ENCODE measurements at regions not wholly inside any gene's neighbourhood (a gene's known extent, or its start where the extent isn't known, plus 50 kb on each side); places are given as distances from the start of the nearest gene placed in this dataset.
"Not testable (repeated sequence)": the region's sequence is repeated elsewhere in the genome, so short reads cannot be mapped to it uniquely, and the experiment has no call there.

DNA sequence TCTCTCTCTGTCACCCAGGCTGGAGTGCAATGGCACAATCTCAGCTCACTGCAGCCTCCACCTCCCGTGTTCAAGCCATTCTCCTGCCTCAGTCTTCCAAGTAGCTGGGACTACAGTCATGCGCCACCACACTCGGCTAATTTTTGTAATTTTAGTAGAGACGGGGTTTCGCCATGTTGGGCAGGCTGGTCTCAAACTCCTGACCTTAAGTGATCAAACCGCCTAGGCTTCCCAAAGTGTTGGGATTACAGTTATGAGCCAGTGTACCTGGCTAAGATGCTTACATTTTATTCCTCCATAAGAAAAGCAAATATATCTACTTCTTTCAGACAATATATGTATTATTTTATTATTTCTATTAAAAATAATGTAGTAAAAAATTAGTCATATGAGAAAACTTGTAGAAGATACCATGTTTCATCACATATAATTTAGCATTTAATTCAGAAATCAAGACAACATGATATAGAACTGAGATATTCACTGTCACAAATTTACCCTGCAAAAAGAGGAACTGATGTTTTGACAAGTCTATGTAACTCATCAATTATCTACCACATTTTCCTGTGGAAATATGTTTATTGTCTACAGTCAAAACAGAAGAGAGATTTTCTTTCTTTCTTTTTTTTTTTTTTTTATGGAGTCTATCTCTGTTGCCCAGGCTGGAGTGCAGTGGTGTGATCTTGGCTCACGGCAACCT, 105.1 kb downstream of the ZNF486 start:
- peak in 1 of 2 donors; percentile 64 for ATAC-seq (ENCODE audit: low read depth in 2 of 2)
- H3K4me1 Mint-ChIP-seq = peaks cover 22 to 34% (median 24%) of the 10 kb centered on the region in 3 donors
- H3K4me3 Mint-ChIP-seq = peak overlapping the region in 6 of 8 donors; percentile 34 to 73 (median 62)
- not testable (repeated sequence) for H3K36me3 Mint-ChIP-seq, H3K9me3 Mint-ChIP-seq, DNase-seq, H3K27ac Mint-ChIP-seq, H3K27me3 Mint-ChIP-seq

- Mint-ChIP-seq H3K36me3 (no peaks in the 10 kb centered on the region), H3K4me1 (peaks cover 22 to 34% (median 22%) of the 10 kb centered on the region in 3 donors), H3K27ac (peak overlapping the region in 1 of 6 donors; percentile 79), H3K27me3 (no peaks in the 10 kb centered on the region), H3K9me3 (peaks cover 0 to 2% (median 0%) of the 10 kb centered on the region in 7 donors), H3K4me3 (peak overlapping the region in 7 of 8 donors; percentile 34 to 73 (median 59))
- ATAC-seq (ENCODE audit: low read depth in 2 of 2) = peak in 1 of 2 donors; percentile 22
- no peak for DNase-seq
These were observed 104.4 kb downstream of the ZNF486 start for GRCh38 chr19:20271215-20271926.

- Mint-ChIP-seq H3K4me3 (no peak overlapping the region), H3K4me1 (peaks cover 16 to 30% (median 18%) of the 10 kb centered on the region in 3 donors), H3K27me3 (no peaks in the 10 kb centered on the region), H3K9me3 (peaks cover 0 to 3% (median 0%) of the 10 kb centered on the region in 7 donors), H3K27ac (no peak overlapping the region), H3K36me3 (no peaks in the 10 kb centered on the region)
- ATAC-seq (ENCODE audit: low read depth in 2 of 2) = no peak
- DNase-seq = no peak
These were observed 102.4 kb downstream of the ZNF486 start for GRCh38 chr19:20269461-20269860.

DNA sequence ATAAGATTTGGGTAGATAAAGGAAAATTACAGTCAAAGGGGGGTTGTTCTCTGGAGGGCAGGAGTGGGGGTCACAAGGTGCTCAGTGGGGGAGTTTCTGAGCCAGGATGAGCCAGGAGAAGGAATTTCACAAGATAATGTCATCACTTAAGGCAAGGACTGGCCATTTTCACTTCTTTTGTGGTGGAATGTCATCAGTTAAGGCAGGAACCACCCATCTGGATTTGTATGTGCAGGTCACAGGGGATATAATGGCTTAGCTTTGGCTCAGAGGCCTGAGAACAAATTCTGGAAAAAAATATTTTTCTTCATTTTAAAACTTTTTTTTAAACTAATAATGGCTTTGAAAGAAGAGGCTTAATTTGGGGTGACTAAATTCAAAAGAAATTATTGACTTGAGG, 94.5 kb downstream of the ZNF486 start:
- not testable (repeated sequence) for H3K4me1 Mint-ChIP-seq; ATAC-seq (ENCODE audit: low read depth in 2 of 2)
- peaks cover 0 to 17% (median 14%) of the 10 kb centered on the region in 3 donors for H3K27me3 Mint-ChIP-seq

GRCh38 chr19:20260738-20261137, 93.7 kb downstream of the ZNF486 start:
- ATAC-seq (ENCODE audit: low read depth in 2 of 2); H3K4me1 Mint-ChIP-seq: not testable (repeated sequence)

More for the DNA sequence above, 94.5 kb downstream of the ZNF486 start:
- H3K36me3 Mint-ChIP-seq, H3K27ac Mint-ChIP-seq, DNase-seq, H3K4me3 Mint-ChIP-seq: not testable (repeated sequence)
- H3K9me3 Mint-ChIP-seq = peaks cover 0 to 10% (median 3%) of the 10 kb centered on the region in 7 donors

DNA sequence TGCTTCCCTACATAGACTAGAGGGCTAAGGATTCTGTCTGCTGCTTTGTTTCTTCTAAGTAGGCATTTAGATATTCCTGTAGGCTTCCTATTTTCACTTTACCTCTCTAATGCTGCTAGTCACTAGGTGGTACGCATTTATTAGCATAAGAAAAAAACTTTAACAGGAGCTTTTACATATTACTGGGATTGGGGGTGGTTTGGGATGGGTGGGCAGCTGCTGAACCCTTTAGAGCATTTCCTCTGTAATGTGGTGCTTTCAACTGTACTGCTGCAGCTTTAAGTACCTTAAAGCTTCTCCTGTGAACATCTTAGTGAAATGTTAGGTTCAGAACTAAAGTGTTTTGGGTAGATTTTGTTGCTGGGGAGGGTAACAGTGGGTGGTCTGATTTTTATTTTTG, 92.6 kb downstream of the ZNF486 start:
- ATAC-seq (ENCODE audit: low read depth in 2 of 2) = no peak
- no peaks in the 10 kb centered on the region for H3K36me3 Mint-ChIP-seq
- no peak overlapping the region for H3K27ac Mint-ChIP-seq
- H3K4me3 Mint-ChIP-seq = no peak overlapping the region
- peaks cover 0 to 12% (median 0%) of the 10 kb centered on the region in 7 donors for H3K9me3 Mint-ChIP-seq
- DNase-seq = no peak
- H3K4me1 Mint-ChIP-seq = peaks cover 0 to 8% (median 2%) of the 10 kb centered on the region in 3 donors
- H3K27me3 Mint-ChIP-seq = peaks cover 0 to 17% (median 14%) of the 10 kb centered on the region in 3 donors

More at GRCh38 chr19:20260738-20261137, 93.7 kb downstream of the ZNF486 start:
- DNase-seq, H3K27ac Mint-ChIP-seq, H3K4me3 Mint-ChIP-seq, H3K36me3 Mint-ChIP-seq: not testable (repeated sequence)
- Mint-ChIP-seq H3K9me3 (peaks cover 0 to 12% (median 3%) of the 10 kb centered on the region in 7 donors), H3K27me3 (peaks cover 0 to 17% (median 14%) of the 10 kb centered on the region in 3 donors)

- Mint-ChIP-seq H3K27ac (no peak overlapping the region), H3K4me3 (no peak overlapping the region), H3K9me3 (peaks cover 0 to 14% (median 0%) of the 10 kb centered on the region in 7 donors), H3K36me3 (no peaks in the 10 kb centered on the region), H3K27me3 (peaks cover 0 to 17% (median 11%) of the 10 kb centered on the region in 3 donors), H3K4me1 (peaks cover 0 to 8% (median 2%) of the 10 kb centered on the region in 3 donors)
- ATAC-seq (ENCODE audit: low read depth in 2 of 2) (no peak), DNase-seq (no peak)
These were observed 89.6 kb downstream of the ZNF486 start for GRCh38 chr19:20256606-20257005.

- peaks cover 0 to under 1% (median 0%) of the 10 kb centered on the region in 3 donors for H3K4me1 Mint-ChIP-seq
- DNase-seq (no peak), ATAC-seq (ENCODE audit: low read depth in 2 of 2) (no peak)
- no peak overlapping the region for H3K4me3 Mint-ChIP-seq
- H3K27me3 Mint-ChIP-seq = peaks cover 0 to 7% (median 0%) of the 10 kb centered on the region in 3 donors
- peaks cover 0 to 12% (median 0%) of the 10 kb centered on the region in 7 donors for H3K9me3 Mint-ChIP-seq
- no peak overlapping the region for H3K27ac Mint-ChIP-seq
- no peaks in the 10 kb centered on the region for H3K36me3 Mint-ChIP-seq
These were observed 87.1 kb downstream of the ZNF486 start for GRCh38 chr19:20254121-20254520.

- ATAC-seq (ENCODE audit: low read depth in 2 of 2) = no peak
- Mint-ChIP-seq H3K27ac (no peak overlapping the region), H3K9me3 (peaks cover 0 to 3% (median 0%) of the 10 kb centered on the region in 7 donors), H3K4me1 (no peaks in the 10 kb centered on the region), H3K27me3 (no peaks in the 10 kb centered on the region), H3K36me3 (no peaks in the 10 kb centered on the region), H3K4me3 (no peak overlapping the region)
- DNase-seq = no peak
These were observed 85.6 kb downstream of the ZNF486 start for GRCh38 chr19:20252613-20253012.

DNA sequence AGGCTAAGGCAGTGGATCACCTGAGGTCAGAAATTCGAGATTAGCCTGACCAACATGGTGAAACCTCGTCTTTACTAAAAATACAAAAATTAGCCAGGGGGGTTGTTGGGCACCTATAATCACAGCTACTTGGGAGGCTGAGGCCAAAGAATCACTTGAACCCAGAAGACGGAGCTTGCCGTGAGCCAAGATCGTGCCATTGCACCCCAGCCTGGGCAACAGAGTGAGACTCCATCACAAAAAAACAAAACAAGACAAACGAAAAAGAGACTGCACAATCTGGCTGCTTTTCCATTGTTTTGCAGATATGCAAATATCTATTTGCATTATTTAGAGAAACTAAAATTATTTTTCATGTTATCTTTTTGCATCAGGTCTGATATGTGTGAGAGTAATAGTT, 83.6 kb downstream of the ZNF486 start:
- Mint-ChIP-seq H3K36me3 (no peaks in the 10 kb centered on the region), H3K4me3 (no peak overlapping the region), H3K4me1 (peaks cover 0 to 4% (median 0%) of the 10 kb centered on the region in 3 donors), H3K27ac (peak overlapping the region in 1 of 6 donors; percentile 80), H3K9me3 (peaks cover 0 to 2% (median 0%) of the 10 kb centered on the region in 7 donors), H3K27me3 (no peaks in the 10 kb centered on the region)
- ATAC-seq (ENCODE audit: low read depth in 2 of 2) (no peak), DNase-seq (no peak)

- ATAC-seq (ENCODE audit: low read depth in 2 of 2) = no peak
- H3K36me3 Mint-ChIP-seq = no peaks in the 10 kb centered on the region
These were observed 83.1 kb downstream of the ZNF486 start for GRCh38 chr19:20250121-20250520.

More at GRCh38 chr19:20250121-20250520, 83.1 kb downstream of the ZNF486 start:
- H3K27ac Mint-ChIP-seq = peak overlapping the region in 1 of 6 donors; percentile 80
- peaks cover 0 to 2% (median 0%) of the 10 kb centered on the region in 7 donors for H3K9me3 Mint-ChIP-seq
- H3K4me3 Mint-ChIP-seq = no peak overlapping the region
- no peaks in the 10 kb centered on the region for H3K27me3 Mint-ChIP-seq
- peaks cover 0 to 4% (median 0%) of the 10 kb centered on the region in 3 donors for H3K4me1 Mint-ChIP-seq
- no peak for DNase-seq
